ACC112 (cell line): ENCODE measurements at regions not wholly inside any gene's neighbourhood (a gene's known extent, or its start where the extent isn't known, plus 50 kb on each side); places are given as distances from the start of the nearest gene placed in this dataset.
"Not testable (repeated sequence)": the region's sequence is repeated elsewhere in the genome, so short reads cannot be mapped to it uniquely, and the experiment has no call there.

Experiments used
- H2AFZ ChIP-seq: fragments of 200-600 bp; sonication (generic); one replicate; pipeline ENCODE4 v1.6.0; 2017; ENCODE audit warnings: antibody characterized with exemption, low read length; ENCODE audit not compliant: unreplicated experiment
- H3K27ac ChIP-seq: fragments of 200-600 bp; sonication (generic); 2 replicates; pipeline ENCODE4 v1.5.1; 2014; ENCODE audit warnings: low read depth, mild to moderate bottlenecking, antibody characterized with exemption, low read length, moderate library complexity
- H3K27me3 ChIP-seq: fragments of 200-600 bp; sonication (generic); 2 replicates; pipeline ENCODE4 v1.6.1; 2014; ENCODE audit warnings: mild to moderate bottlenecking, antibody characterized with exemption, low read length, moderate library complexity, mixed read lengths; ENCODE audit not compliant: insufficient read depth
- H3K36me3 ChIP-seq: fragments of 200-600 bp; sonication (generic); 2 replicates; pipeline ENCODE4 v1.6.1; 2016; ENCODE audit warnings: mild to moderate bottlenecking, antibody characterized with exemption, low read length, moderate library complexity, mixed read lengths; ENCODE audit not compliant: insufficient read depth
- H3K4me1 ChIP-seq: fragments of 200-600 bp; sonication (generic); one replicate; pipeline ENCODE4 v1.6.1; 2016; ENCODE audit warnings: low read length, mixed read lengths; ENCODE audit not compliant: insufficient read depth, unreplicated experiment, control insufficient read depth
- H3K4me3 ChIP-seq: fragments of 200-600 bp; sonication (generic); 2 replicates; pipeline ENCODE4 v1.5.1; 2014; ENCODE audit warnings: mild to moderate bottlenecking, low read depth, low read length
- H3K79me2 ChIP-seq: fragments of 200-600 bp; sonication (generic); one replicate; pipeline ENCODE4 v1.6.0; 2016; ENCODE audit warnings: low read length; ENCODE audit not compliant: control insufficient read depth, unreplicated experiment, insufficient read depth

DNA sequence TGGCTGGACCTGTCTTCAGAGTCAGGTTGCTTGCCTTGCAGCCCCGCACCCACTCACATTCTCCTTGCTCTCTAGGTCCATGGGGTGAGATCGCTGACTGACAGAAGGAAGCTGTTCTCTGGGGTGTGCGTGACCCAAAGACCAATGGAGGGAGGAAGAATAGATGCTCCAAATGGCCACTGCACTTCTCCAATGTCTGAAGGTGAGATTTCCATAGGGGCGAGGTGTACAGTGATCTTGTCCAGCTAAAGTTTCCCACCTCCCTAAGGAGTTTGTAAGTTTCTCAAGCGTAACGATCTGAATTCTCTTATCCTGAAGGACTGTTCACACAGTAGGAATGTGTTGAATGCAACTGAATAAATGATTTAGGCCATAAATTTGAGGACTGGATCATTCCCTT, 211.9 kb upstream of the IRF2BP2 start:
- Histone ChIP-seq H3K4me1 (no peaks in the 10 kb centered on the region), H3K79me2 (no peaks in the 10 kb centered on the region)

DNA sequence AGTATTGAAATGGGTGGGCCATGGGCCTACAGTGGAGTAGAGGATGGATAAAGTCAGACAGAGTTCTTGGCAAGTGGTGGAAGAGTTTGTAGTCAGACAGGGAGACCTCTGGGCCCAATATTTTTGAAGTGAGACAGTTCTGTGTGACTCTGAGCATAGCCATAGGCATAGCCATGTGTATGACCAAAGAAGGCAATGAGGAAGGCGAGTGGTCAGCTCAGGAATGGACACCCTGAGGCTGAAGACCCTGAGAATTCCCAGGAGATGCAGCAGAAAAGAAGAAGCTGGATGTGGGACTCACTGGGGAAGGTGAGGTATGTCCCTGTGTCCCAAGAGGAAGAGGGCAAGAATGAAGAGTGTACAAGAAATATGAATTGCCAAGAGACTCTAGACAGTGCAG, 210.6 kb upstream of the IRF2BP2 start:
- Histone ChIP-seq H3K79me2 (no peaks in the 10 kb centered on the region), H3K36me3 (no peaks in the 10 kb centered on the region), H3K27me3 (no peaks in the 10 kb centered on the region), H2AFZ (no peak overlapping the region), H3K4me1 (no peaks in the 10 kb centered on the region), H3K27ac (no peak overlapping the region), H3K4me3 (no peak overlapping the region)

More for the DNA sequence above, 211.9 kb upstream of the IRF2BP2 start:
- no peak overlapping the region for H2AFZ ChIP-seq
- H3K27me3 ChIP-seq: no peaks in the 10 kb centered on the region
- H3K4me3 ChIP-seq: no peak overlapping the region
- no peak overlapping the region for H3K27ac ChIP-seq
- no peaks in the 10 kb centered on the region for H3K36me3 ChIP-seq

DNA sequence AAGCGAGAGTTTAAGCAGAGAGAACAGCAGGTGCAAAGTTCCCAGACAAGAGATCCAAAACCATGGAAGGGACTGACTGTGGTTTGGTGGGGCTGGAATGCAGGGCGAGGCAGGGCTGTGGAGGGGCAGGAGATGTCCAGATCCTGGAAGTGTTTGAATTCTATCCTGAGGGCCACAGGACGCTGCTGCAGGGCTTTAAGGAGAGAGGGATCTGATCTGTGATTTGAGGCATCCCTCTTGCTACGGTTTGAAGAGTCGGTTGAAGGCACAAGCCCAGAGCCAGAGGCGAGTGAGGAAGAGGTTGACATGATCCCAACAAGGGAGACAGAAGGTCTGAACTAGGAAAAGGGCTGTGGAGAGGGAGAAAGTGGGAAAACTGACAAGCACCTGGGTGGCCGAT, 209.9 kb upstream of the IRF2BP2 start:
- not testable (repeated sequence) for H2AFZ ChIP-seq, H3K27ac ChIP-seq

DNA sequence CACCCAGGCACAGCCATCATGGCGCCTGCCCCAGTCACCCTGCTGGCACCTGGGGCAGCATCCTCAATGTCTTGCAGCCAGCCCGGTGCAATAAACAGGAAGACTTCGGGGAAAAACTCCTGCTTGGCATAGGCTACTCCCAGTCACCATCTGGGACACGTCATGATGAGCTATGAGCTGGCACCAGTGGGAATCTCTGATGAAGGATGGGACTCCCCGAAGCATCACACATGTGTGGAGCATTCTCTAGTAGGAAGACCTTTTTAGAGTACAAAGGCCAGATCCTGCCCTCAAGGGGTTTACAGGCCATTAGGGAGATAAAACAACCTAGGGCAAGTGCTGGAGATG, 208.0 kb upstream of the IRF2BP2 start:
- H3K4me1 ChIP-seq, H3K4me3 ChIP-seq, H3K36me3 ChIP-seq, H3K79me2 ChIP-seq, H3K27me3 ChIP-seq, H2AFZ ChIP-seq: not testable (repeated sequence)
- peak overlapping the region; percentile 29; the same call in 1 of the 2 replicates for H3K27ac ChIP-seq

More for the DNA sequence above, 209.9 kb upstream of the IRF2BP2 start:
- H3K36me3 ChIP-seq, H3K4me3 ChIP-seq, H3K27me3 ChIP-seq, H3K79me2 ChIP-seq, H3K4me1 ChIP-seq: not testable (repeated sequence)

DNA sequence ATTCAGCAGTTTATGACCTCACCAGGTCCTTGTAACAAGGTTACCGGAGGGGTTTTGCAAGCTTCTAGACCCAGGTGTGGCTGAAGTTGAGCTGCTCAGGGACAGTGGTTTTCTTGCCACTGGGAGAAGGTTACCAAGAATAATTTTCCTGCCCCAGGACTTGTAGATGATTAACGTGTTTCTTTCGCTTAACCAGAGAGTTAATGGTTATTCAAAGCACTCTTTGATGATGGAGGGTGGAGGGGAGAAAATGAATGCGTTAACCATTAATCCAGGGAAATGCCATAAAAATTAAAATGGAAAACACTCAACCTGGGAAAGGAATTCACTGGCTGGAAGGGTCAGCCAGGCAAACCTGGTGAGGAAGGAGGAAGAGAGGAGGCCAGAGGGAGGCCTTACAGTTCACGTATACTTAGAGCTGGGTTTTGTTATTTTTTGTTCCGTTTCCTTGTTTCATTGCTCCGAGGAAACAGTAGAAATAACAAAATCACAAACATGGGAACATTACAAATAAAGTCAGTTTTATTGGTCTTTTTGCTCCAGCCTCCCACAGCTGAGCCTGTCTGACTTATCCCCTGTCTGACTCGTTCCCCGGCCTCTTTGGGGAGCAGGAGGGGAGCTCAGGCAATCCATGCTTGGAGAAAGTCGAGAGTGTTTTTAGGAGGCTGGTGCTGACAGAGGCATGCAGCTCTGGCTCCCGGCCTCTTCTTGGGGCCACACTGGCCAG, 207.5 kb upstream of the IRF2BP2 start:
- H2AFZ ChIP-seq, H3K4me1 ChIP-seq, H3K36me3 ChIP-seq, H3K27me3 ChIP-seq, H3K4me3 ChIP-seq, H3K79me2 ChIP-seq: not testable (repeated sequence)
- H3K27ac ChIP-seq: peak overlapping the region; percentile 29; the same call in 1 of the 2 replicates

DNA sequence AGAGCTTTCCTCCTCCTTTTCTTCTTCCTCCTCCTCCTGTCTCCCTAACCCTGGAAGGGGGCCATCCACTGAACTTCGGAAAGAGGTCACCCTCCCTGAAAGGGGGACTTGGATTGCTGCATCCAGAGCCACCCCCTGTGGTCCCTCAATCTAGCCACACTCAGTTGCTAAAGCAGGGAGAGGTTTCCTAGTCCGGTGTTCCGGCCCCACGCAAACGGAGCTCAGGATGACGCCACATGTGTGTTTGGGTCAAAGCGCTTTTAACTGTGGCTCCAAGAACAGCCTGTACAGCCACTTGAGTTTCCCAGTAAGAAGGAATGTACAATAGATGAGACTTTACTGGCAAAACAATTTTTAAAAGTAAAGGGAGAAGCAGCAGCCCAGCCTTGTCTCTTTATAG, 206.9 kb upstream of the IRF2BP2 start:
- not testable (repeated sequence) for H3K79me2 ChIP-seq, H3K27ac ChIP-seq, H2AFZ ChIP-seq, H3K4me1 ChIP-seq, H3K27me3 ChIP-seq, H3K4me3 ChIP-seq, H3K36me3 ChIP-seq

DNA sequence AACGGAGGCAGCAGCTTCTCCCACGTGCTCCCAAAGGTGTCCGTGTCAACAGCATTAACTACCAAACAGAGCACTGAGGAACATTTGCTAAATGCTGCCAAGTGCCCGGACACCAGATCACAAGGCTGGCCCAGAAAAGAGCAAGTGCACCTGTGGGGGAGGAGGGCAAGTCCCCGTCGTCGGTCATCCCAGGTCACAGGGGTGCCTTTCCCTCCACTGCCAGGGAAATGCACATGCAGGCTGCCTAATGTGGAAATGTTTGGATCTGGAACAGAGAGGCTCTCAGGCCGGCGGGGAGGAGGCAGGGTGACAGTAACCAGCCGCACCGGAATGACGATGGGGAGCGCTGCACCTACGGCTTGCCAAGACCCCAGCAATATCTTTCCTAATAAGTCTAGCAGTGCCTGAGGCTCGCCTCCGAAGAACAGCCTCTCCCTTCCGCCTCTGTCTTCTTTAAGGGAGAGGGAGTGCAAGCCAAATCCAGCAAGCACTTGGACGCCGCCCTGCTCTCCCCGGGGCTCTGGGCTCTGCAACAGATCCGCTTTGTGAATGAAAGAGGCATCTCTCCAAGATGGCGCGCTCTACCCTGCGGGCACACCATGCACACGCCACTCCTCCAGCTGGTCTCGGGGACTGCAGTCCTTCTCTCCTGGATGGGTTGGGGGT, 206.3 kb upstream of the IRF2BP2 start:
- H3K27me3 ChIP-seq, H2AFZ ChIP-seq, H3K4me1 ChIP-seq, H3K4me3 ChIP-seq, H3K27ac ChIP-seq, H3K36me3 ChIP-seq, H3K79me2 ChIP-seq: not testable (repeated sequence)

DNA sequence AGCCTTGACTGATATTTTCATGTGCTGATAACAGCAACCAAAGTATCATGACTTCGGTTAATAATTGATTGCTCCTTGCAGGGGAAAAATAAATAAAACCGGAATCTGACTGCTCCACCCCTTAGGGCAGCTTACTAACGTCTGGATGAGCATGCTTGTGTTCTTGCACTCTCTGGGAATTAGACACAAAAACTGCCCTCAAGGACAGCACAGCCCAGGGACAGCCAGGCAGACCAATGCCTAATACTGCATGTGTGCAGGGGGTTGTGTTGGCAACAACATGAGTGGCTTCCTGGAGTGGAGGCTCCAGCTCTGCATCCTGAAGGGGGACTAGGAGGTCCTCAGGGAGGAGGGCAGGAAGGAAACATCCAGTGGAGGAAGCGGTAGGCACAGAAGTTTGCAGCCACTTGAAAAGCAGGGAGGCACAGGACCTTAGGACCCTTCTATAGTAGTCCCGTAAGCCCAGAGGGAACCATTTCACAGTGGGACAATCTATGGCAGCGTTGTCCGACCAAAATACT, 205.4 kb upstream of the IRF2BP2 start:
- H3K4me3 ChIP-seq, H3K27me3 ChIP-seq, H3K36me3 ChIP-seq: not testable (repeated sequence)

DNA sequence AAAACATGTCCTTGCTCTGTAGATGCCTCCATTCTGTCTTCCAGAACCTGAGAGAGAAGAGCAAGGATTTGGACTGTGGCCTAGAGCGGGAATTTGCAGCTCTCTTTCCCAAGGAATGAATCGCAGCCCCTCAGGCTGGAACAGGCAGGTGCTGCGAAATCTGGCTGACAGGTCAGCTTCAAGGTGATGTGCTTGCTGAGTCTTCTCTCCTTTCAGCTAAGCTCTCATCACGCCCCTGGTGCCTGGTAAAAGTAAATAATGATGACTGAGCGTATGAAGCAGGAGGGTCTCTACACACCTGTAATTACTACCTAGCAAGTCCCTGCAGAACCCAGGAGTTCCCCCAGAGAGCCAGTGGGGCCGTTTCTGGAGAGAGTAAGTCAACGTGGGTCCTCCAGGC, 204.3 kb upstream of the IRF2BP2 start:
- not testable (repeated sequence) for H3K4me1 ChIP-seq, H3K79me2 ChIP-seq, H3K36me3 ChIP-seq, H2AFZ ChIP-seq, H3K27ac ChIP-seq, H3K4me3 ChIP-seq, H3K27me3 ChIP-seq

More for the DNA sequence above, 205.4 kb upstream of the IRF2BP2 start:
- not testable (repeated sequence) for H2AFZ ChIP-seq, H3K79me2 ChIP-seq, H3K27ac ChIP-seq, H3K4me1 ChIP-seq

DNA sequence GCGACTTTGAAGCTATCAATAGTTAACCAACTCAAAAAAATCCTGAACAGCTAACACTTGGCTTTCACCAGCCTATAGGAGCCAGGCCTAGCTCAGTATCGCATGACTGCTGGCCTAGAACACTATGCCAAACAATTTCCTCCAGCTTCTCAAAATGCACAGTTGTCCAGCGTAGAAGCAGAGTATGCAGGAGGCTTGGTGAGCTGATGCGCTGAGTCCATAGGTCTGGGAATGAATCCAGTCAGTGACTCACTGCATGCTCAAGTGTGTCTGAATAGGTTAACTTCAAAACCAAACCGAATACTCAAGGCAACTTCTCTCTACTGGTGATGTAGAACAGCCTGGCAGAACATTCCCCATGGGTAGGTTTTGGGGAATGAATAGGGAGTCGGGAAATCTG, 201.8 kb upstream of the IRF2BP2 start:
- H3K27ac ChIP-seq: peak overlapping the region; percentile 53
- not testable (repeated sequence) for H2AFZ ChIP-seq, H3K36me3 ChIP-seq, H3K4me1 ChIP-seq, H3K4me3 ChIP-seq, H3K79me2 ChIP-seq, H3K27me3 ChIP-seq

DNA sequence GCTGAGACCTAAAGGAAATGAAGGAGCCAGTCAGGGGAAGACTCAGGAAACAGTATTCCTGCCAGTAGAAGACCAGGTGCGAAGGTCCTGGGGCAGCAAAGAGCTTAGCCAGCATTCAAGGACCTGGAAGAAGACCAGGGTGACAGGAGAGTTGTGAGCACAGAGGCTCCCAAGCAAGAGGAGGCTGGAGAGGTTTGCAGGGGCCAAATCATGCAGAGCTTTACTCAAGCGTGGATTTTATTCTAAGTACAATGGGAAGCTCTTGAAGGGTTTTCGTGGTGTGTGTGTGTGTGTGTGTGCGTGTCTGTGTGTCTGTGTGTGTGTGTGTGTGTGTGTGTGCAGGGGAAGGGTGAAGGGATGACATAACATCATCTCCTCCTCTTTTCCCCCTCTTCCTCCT, 200.7 kb upstream of the IRF2BP2 start:
- H3K4me3 ChIP-seq, H3K27ac ChIP-seq: not testable (repeated sequence)

More for the DNA sequence above, 200.7 kb upstream of the IRF2BP2 start:
- H2AFZ ChIP-seq, H3K4me1 ChIP-seq, H3K27me3 ChIP-seq, H3K36me3 ChIP-seq, H3K79me2 ChIP-seq: not testable (repeated sequence)
